K562 (cell line): ENCODE measurements at regions not wholly inside any gene's neighbourhood (a gene's known extent, or its start where the extent isn't known, plus 50 kb on each side); places are given as distances from the start of the nearest gene placed in this dataset.
A peak's percentile ranks its signal among the peaks of the same experiment; 100 is the strongest.

Source experiments
- ATF6 ChIP-seq: sonication (generic); formaldehyde crosslinking; IDR thresholded peaks from 2 replicates; pipeline ENCODE4 v1.4.0; 2020; ENCODE audit warnings: mild to moderate bottlenecking, missing genetic modification reagents
- BDP1 ChIP-seq: IDR thresholded peaks from 3 replicates; pipeline ENCODE4 v1.6.1; 2011; ENCODE audit not compliant: insufficient read length, insufficient read depth
- CREM ChIP-seq: IDR thresholded peaks from 2 replicates; pipeline ENCODE4 v1.6.1; 2014; ENCODE audit warnings: antibody characterized with exemption, low read depth
- CXXC5 ChIP-seq: fragments of 250-450 bp; sonication (Bioruptor Pico); IDR thresholded peaks from 2 replicates; pipeline ENCODE4 v1.8.0; 2022; ENCODE audit warnings: inconsistent platforms, mild to moderate bottlenecking, moderate library complexity
- ELF4 ChIP-seq: fragments of 450-650 bp; formaldehyde crosslinking; IDR thresholded peaks from 2 replicates; pipeline ENCODE4 v1.4.0; 2022; ENCODE audit warnings: missing genetic modification characterization
- JUN ChIP-seq, 2 experiments: sonication (generic) in 1 of 2; formaldehyde crosslinking in 1 of 2; IDR thresholded peaks; 2 replicates each; pipeline versions ENCODE4 v1.6.1 to v1.8.0; 2012 to 2022; ENCODE audit warnings: borderline replicate concordance in 2 of 2, mild to moderate bottlenecking in 2 of 2, improper control_type of control experiment in 1 of 2, low read depth in 1 of 2, low read length in 1 of 2, missing genetic modification reagents in 1 of 2
- NFE2 ChIP-seq: IDR thresholded peaks from 2 replicates; pipeline ENCODE4 v1.6.1; 2014; ENCODE audit warnings: antibody characterized with exemption, low read depth
- NR4A1 ChIP-seq, 2 experiments: fragments of 250-450 bp in 1 of 2; fragments of 450-650 bp in 1 of 2; sonication (Bioruptor Pico) in 1 of 2; IDR thresholded peaks; 2 replicates each; pipeline versions ENCODE4 v1.4.0 to v1.6.1; 2016 to 2020; ENCODE audit warnings: mild to moderate bottlenecking in 2 of 2, missing compliant biosample characterization in 1 of 2, missing genetic modification characterization in 1 of 2, moderate library complexity in 1 of 2
- NRF1 ChIP-seq, 2 experiments: fragments of 450-650 bp; IDR thresholded peaks in 1 of 2; conservative IDR thresholded peaks in 1 of 2; 2 replicates each; pipeline ENCODE4 v1.6.1; 2014; ENCODE audit warnings: mild to moderate bottlenecking in 2 of 2
- SOX6 ChIP-seq: fragments of 450-650 bp; IDR thresholded peaks from 2 replicates; pipeline ENCODE4 v1.6.1; 2014; ENCODE audit warnings: mild to moderate bottlenecking
- THRB ChIP-seq: fragments of 450-650 bp; formaldehyde crosslinking; conservative IDR thresholded peaks from 2 replicates; pipeline ENCODE4 v1.4.0; 2022; ENCODE audit warnings: mild to moderate bottlenecking, missing genetic modification characterization
- ZBTB11 ChIP-seq, 3 experiments: fragments of 200-800 bp in 1 of 3; fragments of 250-450 bp in 1 of 3; fragments of 450-650 bp in 1 of 3; sonication (Bioruptor Pico) in 1 of 3; sonication (Bioruptor generic) in 1 of 3; formaldehyde crosslinking in 1 of 3; IDR thresholded peaks; 2 replicates each; pipeline versions ENCODE4 v1.6.1 to v1.8.0; 2016 to 2022; ENCODE audit warnings: mild to moderate bottlenecking in 2 of 3, missing genetic modification characterization in 2 of 3, missing compliant biosample characterization in 1 of 3, moderate library complexity in 1 of 3
- ZFP30 ChIP-seq: fragments of 250-450 bp; sonication (Bioruptor Pico); IDR thresholded peaks from 2 replicates; pipeline ENCODE4 v1.8.0; 2022; ENCODE audit warnings: moderate library complexity, mild to moderate bottlenecking, inconsistent platforms, borderline replicate concordance
- ZNF197 ChIP-seq: fragments of 200-800 bp; sonication (Bioruptor generic); IDR thresholded peaks from 2 replicates; pipeline ENCODE4 v1.6.1; 2016; ENCODE audit warnings: low read depth, missing genetic modification characterization, missing compliant biosample characterization
- ZNF354B ChIP-seq: fragments of 250-450 bp; sonication (Bioruptor Pico); IDR thresholded peaks from 2 replicates; pipeline ENCODE4 v1.4.0; 2020
- ZNF644 ChIP-seq: fragments of 200-800 bp; sonication (Bioruptor generic); IDR thresholded peaks from 2 replicates; pipeline ENCODE4 v1.6.1; 2016; ENCODE audit warnings: low read depth, missing genetic modification characterization, missing compliant biosample characterization
- ZNF668 ChIP-seq: fragments of 250-450 bp; sonication (Bioruptor Pico); IDR thresholded peaks from 2 replicates; pipeline ENCODE4 v1.8.0; 2022; ENCODE audit warnings: mild to moderate bottlenecking, inconsistent platforms
- TF ChIP-seq, protein P1 (sequence below): fragments of 250-450 bp; sonication (Bioruptor Pico); IDR thresholded peaks from 2 replicates; pipeline ENCODE4 v1.8.0; 2021; ENCODE audit warnings: moderate library complexity, mild to moderate bottlenecking, inconsistent platforms
- TF ChIP-seq, protein P2 (sequence below), 2 experiments: fragments of 450-650 bp in 1 of 2; sonication (generic) in 1 of 2; formaldehyde crosslinking; conservative IDR thresholded peaks; 2 replicates each; pipeline versions ENCODE4 v1.4.0 to v1.8.1; 2020 to 2022; ENCODE audit warnings: mild to moderate bottlenecking in 1 of 2, missing genetic modification reagents in 1 of 2
- TF ChIP-seq, protein P3 (sequence below): sonication (generic); formaldehyde crosslinking; IDR thresholded peaks from 2 replicates; pipeline ENCODE4 v1.8.0; 2022; ENCODE audit warnings: mild to moderate bottlenecking, missing genetic modification reagents

GRCh38 chr22:27154717-27155116, 497.3 kb downstream of the MIAT start (continued):
- TF ChIP-seq NR4A1 (CRISPR knock-in tag; IDR thresholded peaks at IDR 0.05): no peak
- no peak for TF ChIP-seq NR4A1 (tag; IDR thresholded peaks at IDR 0.05)
- no peak for TF ChIP-seq BDP1
- peak; percentile 13; the same call in 1 of the 2 replicates for TF ChIP-seq CREM
- no peak for TF ChIP-seq ZNF354B (CRISPR knock-in tag)
- TF ChIP-seq ZNF668: no peak
- no peak for TF ChIP-seq ELF4
- TF ChIP-seq NRF1 (conservative IDR thresholded peaks at IDR 0.05 in 1 of 2, IDR thresholded peaks at IDR 0.05 in 1 of 2): peak; percentile 52 to 53; a peak in 3 of 4 replicates
- TF ChIP-seq ZNF644 (tag): no peak
- TF ChIP-seq ATF6 (CRISPR knock-in tag): no peak
- TF ChIP-seq ZFP30 (CRISPR knock-in tag): no peak
- TF ChIP-seq CXXC5 (CRISPR knock-in tag): peak; percentile 72
- TF ChIP-seq, protein P1, sequence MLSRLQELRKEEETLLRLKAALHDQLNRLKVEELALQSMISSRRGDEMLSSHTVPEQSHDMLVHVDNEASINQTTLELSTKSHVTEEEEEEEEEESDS (CRISPR knock-in tag): no peak
- no peak for TF ChIP-seq ZNF197 (CRISPR knock-in tag)
- TF ChIP-seq THRB (CRISPR knock-in tag): no peak
- TF ChIP-seq, protein P2, sequence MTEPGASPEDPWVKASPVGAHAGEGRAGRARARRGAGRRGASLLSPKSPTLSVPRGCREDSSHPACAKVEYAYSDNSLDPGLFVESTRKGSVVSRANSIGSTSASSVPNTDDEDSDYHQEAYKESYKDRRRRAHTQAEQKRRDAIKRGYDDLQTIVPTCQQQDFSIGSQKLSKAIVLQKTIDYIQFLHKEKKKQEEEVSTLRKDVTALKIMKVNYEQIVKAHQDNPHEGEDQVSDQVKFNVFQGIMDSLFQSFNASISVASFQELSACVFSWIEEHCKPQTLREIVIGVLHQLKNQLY (CRISPR knock-in tag; conservative IDR thresholded peaks at IDR 0.05): no peak
- TF ChIP-seq, protein P3, sequence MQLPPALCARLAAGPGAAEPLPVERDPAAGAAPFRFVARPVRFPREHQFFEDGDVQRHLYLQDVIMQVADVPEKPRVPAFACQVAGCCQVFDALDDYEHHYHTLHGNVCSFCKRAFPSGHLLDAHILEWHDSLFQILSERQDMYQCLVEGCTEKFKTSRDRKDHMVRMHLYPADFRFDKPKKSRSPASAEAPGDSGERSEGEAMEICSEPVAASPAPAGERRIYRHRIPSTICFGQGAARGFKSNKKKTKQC (CRISPR knock-in tag): no peak
- no peak for TF ChIP-seq ZBTB11 (CRISPR knock-in tag; IDR thresholded peaks at IDR 0.05)
- TF ChIP-seq SOX6: peak; percentile 57; the same call in 1 of the 2 replicates
- TF ChIP-seq JUN (IDR thresholded peaks at IDR 0.05; ENCODE audit: borderline replicate concordance, low read depth, low read length): no peak
- TF ChIP-seq JUN (CRISPR knock-in tag; IDR thresholded peaks at IDR 0.05; ENCODE audit: borderline replicate concordance): no peak
- TF ChIP-seq NFE2: no peak
